IMR-90 (cell line): ENCODE measurements at regions not wholly inside any gene's neighbourhood (a gene's known extent, or its start where the extent isn't known, plus 50 kb on each side); places are given as distances from the start of the nearest gene placed in this dataset.

Source experiments
- ATAC-seq: fragments of 200-7000 bp; cut with Tn5 transposase; 2 replicates; pipeline ENCODE4 v1.9.1; 2020; ENCODE audit warnings: low read depth, mild to moderate bottlenecking, moderate library complexity
- BruUV-seq: library from RNA; stranded (reverse); fragments of 400-500 nt; replicated peaks from 2 replicates; lab custom pipeline; 2021; lab: Mats Ljungman, UMichigan
- CTCF ChIA-PET: fragments of 300-600 bp; formaldehyde crosslinking; extraction: SDS; loops from one replicate; lab custom pipeline; 2021; ENCODE audit warnings: antibody characterized with exemption; lab: Yijun Ruan, JAX
- POLR2A ChIA-PET: fragments of 300-600 bp; sonication (Branson Sonifier 250); formaldehyde crosslinking; loops from one replicate; lab custom pipeline; 2022; ENCODE audit warnings: antibody characterized with exemption; ENCODE audit not compliant: unreplicated experiment; lab: Charles Lee
- DNase-seq: peaks from one replicate; pipeline ENCODE4 v3.0.0; 2013
- H2AFZ ChIP-seq: replicated peaks from 2 replicates; pipeline ENCODE3; 2013; ENCODE audit warnings: low read length, mild to moderate bottlenecking; ENCODE audit not compliant: poor library complexity
- H2AK5ac ChIP-seq: 2 replicates; pipeline ENCODE4 v1.6.1; 2013; ENCODE audit warnings: low read depth, low read length, inconsistent platforms
- H2AK9ac ChIP-seq: replicated peaks from 2 replicates; pipeline ENCODE3; 2013; ENCODE audit warnings: mild to moderate bottlenecking, low read depth, low read length, moderate library complexity; ENCODE audit not compliant: poor library complexity
- H2BK120ac ChIP-seq: 2 replicates; pipeline ENCODE4 v1.6.1; 2013; ENCODE audit warnings: low read depth, low read length, inconsistent platforms
- H2BK15ac ChIP-seq: 3 replicates; pipeline ENCODE4 v1.6.1; 2013; ENCODE audit warnings: low read depth, low read length, inconsistent platforms
- H2BK20ac ChIP-seq: 2 replicates; pipeline ENCODE4 v1.6.1; 2013; ENCODE audit warnings: low read depth, mild to moderate bottlenecking, inconsistent platforms, low read length, moderate library complexity
- H2BK5ac ChIP-seq: 2 replicates; pipeline ENCODE4 v1.6.1; 2013; ENCODE audit warnings: mild to moderate bottlenecking, low read depth, low read length, inconsistent platforms; ENCODE audit not compliant: poor library complexity, severe bottlenecking
- H3K14ac ChIP-seq: replicated peaks from 2 replicates; pipeline ENCODE4 v1.6.1; 2013; ENCODE audit warnings: low read depth, low read length, inconsistent platforms
- H3K18ac ChIP-seq: 2 replicates; pipeline ENCODE4 v1.6.1; 2013; ENCODE audit warnings: low read depth, low read length, control low read depth
- H3K23ac ChIP-seq: 2 replicates; pipeline ENCODE4 v1.6.1; 2013; ENCODE audit warnings: low read depth, low read length, inconsistent platforms
- H3K27ac ChIP-seq: 2 replicates; pipeline ENCODE4 v1.5.1; 2013; ENCODE audit warnings: mild to moderate bottlenecking, control low read depth, low read length; ENCODE audit not compliant: insufficient read depth
- H3K27me3 ChIP-seq: 2 replicates; pipeline ENCODE4 v1.6.1; 2013; ENCODE audit warnings: low read length; ENCODE audit not compliant: control insufficient read depth, insufficient read depth
- H3K36me3 ChIP-seq: 2 replicates; pipeline ENCODE4 v1.6.1; 2013; ENCODE audit warnings: low read length, mixed read lengths; ENCODE audit not compliant: control insufficient read depth, insufficient read depth
- H3K4ac ChIP-seq: 2 replicates; pipeline ENCODE4 v1.6.1; 2013; ENCODE audit warnings: low read depth, low read length, inconsistent platforms
- H3K4me1 ChIP-seq: 2 replicates; pipeline ENCODE4 v1.6.1; 2013; ENCODE audit warnings: low read length, mixed read lengths; ENCODE audit not compliant: control insufficient read depth, insufficient read depth
- H3K4me2 ChIP-seq: 2 replicates; pipeline ENCODE4 v1.6.1; 2013; ENCODE audit warnings: low read depth, mild to moderate bottlenecking, control low read depth, low read length, moderate library complexity
- H3K4me3 ChIP-seq: 2 replicates; pipeline ENCODE4 v1.5.1; 2013; ENCODE audit warnings: low read depth, mild to moderate bottlenecking, control low read depth, low read length, moderate library complexity; ENCODE audit not compliant: insufficient read depth
- H3K56ac ChIP-seq: 2 replicates; pipeline ENCODE4 v1.6.1; 2013; ENCODE audit warnings: low read length, inconsistent platforms; ENCODE audit not compliant: insufficient read depth; ENCODE audit errors: extremely low read depth
- H3K79me1 ChIP-seq, 2 experiments: 2 replicates each; pipeline ENCODE4 v1.6.1; 2013; ENCODE audit warnings: low read length in 2 of 2, inconsistent platforms in 1 of 2, low read depth in 1 of 2
- H3K9ac ChIP-seq: 2 replicates; pipeline ENCODE4 v1.6.1; 2013; ENCODE audit warnings: low read depth, low read length, control low read depth
- H3K9me1 ChIP-seq: 2 replicates; pipeline ENCODE4 v1.6.1; 2013; ENCODE audit warnings: low read length, inconsistent platforms; ENCODE audit not compliant: insufficient read depth
- H3K9me3 ChIP-seq: 2 replicates; pipeline ENCODE4 v1.6.1; 2013; ENCODE audit warnings: low read length; ENCODE audit not compliant: control insufficient read depth, insufficient read depth
- H4K20me1 ChIP-seq: 2 replicates; pipeline ENCODE4 v1.6.1; 2013; ENCODE audit warnings: low read length, inconsistent platforms; ENCODE audit not compliant: insufficient read depth
- H4K5ac ChIP-seq: 2 replicates; pipeline ENCODE4 v1.6.1; 2013; ENCODE audit warnings: mild to moderate bottlenecking, low read depth, low read length, control low read depth
- H4K8ac ChIP-seq, 2 experiments: 2 replicates each; pipeline ENCODE4 v1.6.1; 2013; ENCODE audit warnings: low read depth in 2 of 2, low read length in 2 of 2, control low read depth in 1 of 2, inconsistent platforms in 1 of 2
- H4K91ac ChIP-seq: 2 replicates; pipeline ENCODE4 v1.6.1; 2013; ENCODE audit warnings: low read depth, low read length, inconsistent platforms; ENCODE audit not compliant: insufficient read depth
- BHLHE40 ChIP-seq: fragments of 150-350 bp; IDR thresholded peaks from 2 replicates; pipeline ENCODE4 v1.6.1; 2016; ENCODE audit warnings: mild to moderate bottlenecking, low read depth, low read length
- CEBPB ChIP-seq: IDR thresholded peaks from 2 replicates; pipeline ENCODE4 v1.6.1; 2012; ENCODE audit warnings: low read depth, low read length, improper control_type of control experiment
- CHD1 ChIP-seq: IDR thresholded peaks from 2 replicates; pipeline ENCODE4 v1.6.1; 2012; ENCODE audit warnings: low read depth, low read length, improper control_type of control experiment
- FOS ChIP-seq: fragments of 150-350 bp; IDR thresholded peaks from 2 replicates; pipeline ENCODE4 v1.6.1; 2016; ENCODE audit warnings: low read depth, low read length
- MAFK ChIP-seq: IDR thresholded peaks from 2 replicates; pipeline ENCODE4 v1.6.1; 2012; ENCODE audit warnings: low read depth, low read length, improper control_type of control experiment
- MAZ ChIP-seq: IDR thresholded peaks from 2 replicates; pipeline ENCODE4 v1.6.1; 2012; ENCODE audit warnings: low read depth, mild to moderate bottlenecking, low read length, improper control_type of control experiment, moderate library complexity, borderline replicate concordance
- MXI1 ChIP-seq: IDR thresholded peaks from 2 replicates; pipeline ENCODE4 v1.6.1; 2012; ENCODE audit warnings: low read depth, mild to moderate bottlenecking, low read length, moderate library complexity, borderline replicate concordance
- NFE2L2 ChIP-seq: fragments of 150-350 bp; IDR thresholded peaks from 2 replicates; pipeline ENCODE4 v1.6.1; 2016; ENCODE audit warnings: low read depth, mild to moderate bottlenecking, low read length
- POLR2A ChIP-seq: IDR thresholded peaks from 2 replicates; pipeline ENCODE4 v1.6.1; 2012; ENCODE audit warnings: mild to moderate bottlenecking, low read depth, low read length
- RAD21 ChIP-seq: IDR thresholded peaks from 2 replicates; pipeline ENCODE4 v1.6.1; 2012; ENCODE audit warnings: low read length, improper control_type of control experiment
- RCOR1 ChIP-seq: IDR thresholded peaks from 2 replicates; pipeline ENCODE4 v1.6.1; 2012; ENCODE audit warnings: mild to moderate bottlenecking, low read length, improper control_type of control experiment; ENCODE audit not compliant: insufficient replicate concordance
- RFX5 ChIP-seq: IDR thresholded peaks from 2 replicates; pipeline ENCODE4 v1.8.0; 2012; ENCODE audit warnings: low read depth, mild to moderate bottlenecking, low read length, moderate library complexity
- SMC3 ChIP-seq: fragments of 150-350 bp; IDR thresholded peaks from 2 replicates; pipeline ENCODE4 v1.6.1; 2016; ENCODE audit warnings: low read depth, mild to moderate bottlenecking, antibody characterized with exemption, low read length, moderate library complexity
- WGBS, 2 experiments: methylation state at CpG; one replicate each; pipeline versions ENCODE4 v1.1.5 to v1.1.7; 2013; ENCODE audit warnings: missing lambda C conversion rate in 2 of 2; ENCODE audit not compliant: insufficient read length in 1 of 2; ENCODE audit errors: extremely low coverage in 2 of 2; 5-methylcytosine and 5-hydroxymethylcytosine counted together
- dilution Hi-C: fragments of 300-500 bp; cut with HindIII; formaldehyde crosslinking; loops from one replicate; pipeline ENCODE4 v1.14.3; 2018; ENCODE audit warnings: low sequenced_read_pairs; ENCODE audit not compliant: unreplicated experiment
- in situ Hi-C: fragments of 300-500 bp; cut with MboI; formaldehyde crosslinking; loops from 3 replicates; pipeline ENCODE4 v1.14.3; 2019; ENCODE audit warnings: low sequenced_read_pairs, inconsistent platforms, mixed read lengths
- intact Hi-C: fragments of 100-400 bp; cut with micrococcal nuclease; formaldehyde crosslinking; loops from 2 replicates; pipeline ENCODE4 v1.10.0; 2022
- TF ChIP-seq, protein P1 (sequence below): fragments of 150-350 bp; IDR thresholded peaks from 2 replicates; pipeline ENCODE4 v1.6.1; 2017; ENCODE audit warnings: mild to moderate bottlenecking, antibody characterized with exemption, low read length, low read depth
- TF ChIP-seq, protein P2 (sequence below): conservative IDR thresholded peaks from 2 replicates; pipeline ENCODE4 v1.5.1; 2012; ENCODE audit warnings: mild to moderate bottlenecking, low read depth, low read length, improper control_type of control experiment
- TF ChIP-seq, protein P3 (sequence below): fragments of 150-350 bp; IDR thresholded peaks from 2 replicates; pipeline ENCODE4 v1.6.1; 2016; ENCODE audit warnings: low read depth, mild to moderate bottlenecking, low read length, moderate library complexity, borderline replicate concordance

DNA sequence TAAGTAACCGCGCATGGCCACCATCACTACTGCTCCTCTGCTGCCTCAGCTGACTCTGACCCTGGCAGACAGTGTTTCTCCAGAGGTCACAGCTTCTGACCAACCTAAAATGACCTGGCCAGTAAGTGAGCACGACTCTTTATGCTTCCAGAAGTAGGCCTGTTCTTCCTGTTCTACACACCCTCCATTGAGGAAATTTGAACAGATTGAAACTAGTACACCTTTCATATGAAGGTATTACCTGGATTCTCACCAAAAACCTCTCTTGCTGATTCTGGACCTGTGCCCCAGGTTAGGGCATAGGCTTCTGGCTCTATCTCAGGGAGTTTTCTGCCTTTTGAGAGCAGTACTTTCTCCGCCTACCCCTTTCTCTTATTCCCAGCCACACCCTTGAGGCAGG, 178.4 kb upstream of the FRMD6 start:
- Histone ChIP-seq H4K5ac (peak overlapping the region; percentile 49; the same call in 1 of the 2 replicates), H3K4me1 (peaks cover 10% of the 10 kb centered on the region; the same call in 1 of the 2 replicates), H3K56ac (no peak overlapping the region), H3K4ac (peak overlapping the region; percentile 42), H3K4me2 (no peak overlapping the region), H3K9me3 (0 out of 2 replicates have a peak, but pooled peaks cover 2% of the 10 kb centered on the region), H4K20me1 (no peaks in the 10 kb centered on the region), H3K27me3 (no peaks in the 10 kb centered on the region), H3K9ac (no peak overlapping the region), H2AFZ (no peak overlapping the region), H2AK9ac (no peak overlapping the region), H4K8ac (peak overlapping the region; percentile 24 to 70; a peak in 1 of 4 replicates), H3K9me1 (no peaks in the 10 kb centered on the region), H4K91ac (peak overlapping the region; percentile 5; the same call in 1 of the 2 replicates), H3K79me1 (no peaks in the 10 kb centered on the region), H3K23ac (no peak overlapping the region), H3K18ac (no peak overlapping the region; the same call in 1 of the 2 replicates), H3K4me3 (no peak overlapping the region), H2BK120ac (peak overlapping the region; percentile 60; the same call in 1 of the 2 replicates), H3K14ac (peak overlapping the region; percentile 61), H2AK5ac (peak overlapping the region; percentile 94), H2BK20ac (peak overlapping the region; percentile 59), H3K27ac (no peak overlapping the region), H2BK15ac (peak overlapping the region; percentile 74; the same call in 1 of the 3 replicates), H2BK5ac (peak overlapping the region; percentile 30), H3K36me3 (no peaks in the 10 kb centered on the region)
- DNase-seq (no peak), ATAC-seq (no peak)
- TF ChIP-seq RAD21 (no peak), RCOR1 (no peak), MAFK (no peak), SMC3 (no peak), NFE2L2 (no peak), POLR2A (no peak), MAZ (no peak), RFX5 (no peak), MXI1 (no peak), BHLHE40 (no peak), CHD1 (no peak), FOS (no peak), CEBPB (no peak)
- TF ChIP-seq, protein P1, sequence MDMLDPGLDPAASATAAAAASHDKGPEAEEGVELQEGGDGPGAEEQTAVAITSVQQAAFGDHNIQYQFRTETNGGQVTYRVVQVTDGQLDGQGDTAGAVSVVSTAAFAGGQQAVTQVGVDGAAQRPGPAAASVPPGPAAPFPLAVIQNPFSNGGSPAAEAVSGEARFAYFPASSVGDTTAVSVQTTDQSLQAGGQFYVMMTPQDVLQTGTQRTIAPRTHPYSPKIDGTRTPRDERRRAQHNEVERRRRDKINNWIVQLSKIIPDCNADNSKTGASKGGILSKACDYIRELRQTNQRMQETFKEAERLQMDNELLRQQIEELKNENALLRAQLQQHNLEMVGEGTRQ, result no peak
- TF ChIP-seq, protein P2, sequence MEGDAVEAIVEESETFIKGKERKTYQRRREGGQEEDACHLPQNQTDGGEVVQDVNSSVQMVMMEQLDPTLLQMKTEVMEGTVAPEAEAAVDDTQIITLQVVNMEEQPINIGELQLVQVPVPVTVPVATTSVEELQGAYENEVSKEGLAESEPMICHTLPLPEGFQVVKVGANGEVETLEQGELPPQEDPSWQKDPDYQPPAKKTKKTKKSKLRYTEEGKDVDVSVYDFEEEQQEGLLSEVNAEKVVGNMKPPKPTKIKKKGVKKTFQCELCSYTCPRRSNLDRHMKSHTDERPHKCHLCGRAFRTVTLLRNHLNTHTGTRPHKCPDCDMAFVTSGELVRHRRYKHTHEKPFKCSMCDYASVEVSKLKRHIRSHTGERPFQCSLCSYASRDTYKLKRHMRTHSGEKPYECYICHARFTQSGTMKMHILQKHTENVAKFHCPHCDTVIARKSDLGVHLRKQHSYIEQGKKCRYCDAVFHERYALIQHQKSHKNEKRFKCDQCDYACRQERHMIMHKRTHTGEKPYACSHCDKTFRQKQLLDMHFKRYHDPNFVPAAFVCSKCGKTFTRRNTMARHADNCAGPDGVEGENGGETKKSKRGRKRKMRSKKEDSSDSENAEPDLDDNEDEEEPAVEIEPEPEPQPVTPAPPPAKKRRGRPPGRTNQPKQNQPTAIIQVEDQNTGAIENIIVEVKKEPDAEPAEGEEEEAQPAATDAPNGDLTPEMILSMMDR, result no peak
- TF ChIP-seq, protein P3, sequence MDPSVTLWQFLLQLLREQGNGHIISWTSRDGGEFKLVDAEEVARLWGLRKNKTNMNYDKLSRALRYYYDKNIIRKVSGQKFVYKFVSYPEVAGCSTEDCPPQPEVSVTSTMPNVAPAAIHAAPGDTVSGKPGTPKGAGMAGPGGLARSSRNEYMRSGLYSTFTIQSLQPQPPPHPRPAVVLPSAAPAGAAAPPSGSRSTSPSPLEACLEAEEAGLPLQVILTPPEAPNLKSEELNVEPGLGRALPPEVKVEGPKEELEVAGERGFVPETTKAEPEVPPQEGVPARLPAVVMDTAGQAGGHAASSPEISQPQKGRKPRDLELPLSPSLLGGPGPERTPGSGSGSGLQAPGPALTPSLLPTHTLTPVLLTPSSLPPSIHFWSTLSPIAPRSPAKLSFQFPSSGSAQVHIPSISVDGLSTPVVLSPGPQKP, result no peak
- POLR2A ChIA-PET, result no interaction called here
- 100% methylated on average over 2 of the region's 4 CpGs; no CpG with 5 or more reads in 1 of the 2 experiments for WGBS, 2 experiments
- intact Hi-C loops, result no loop called here
- CTCF ChIA-PET, result no interaction called here
- in situ Hi-C loops, result no loop called here
- dilution Hi-C loops, result no loop called here
- BruUV-seq, result no TSS peak
